Activated CD8-positive, alpha-beta memory T cell treated with anti-CD3 and anti-CD28 coated beads, Interleukin-2, amount 50 U/mL, for 24 hours (primary cell): ENCODE measurements at regions not wholly inside any gene's neighbourhood (a gene's known extent, or its start where the extent isn't known, plus 50 kb on each side); places are given as distances from the start of the nearest gene placed in this dataset.
"Not testable (repeated sequence)": the region's sequence is repeated elsewhere in the genome, so short reads cannot be mapped to it uniquely, and the experiment has no call there.

ENCODE experiments used
- DNase-seq: peaks from one replicate; pipeline ENCODE4 v3.0.0-alpha.2; 2020; ENCODE audit errors: extremely low read depth

GRCh38 chr1:30204916-30205315, 518.5 kb downstream of the MATN1 start:
- DNase-seq: not testable (repeated sequence)

- DNase-seq: no peak
Measured at GRCh38 chr1:30201015-30201414, 522.4 kb downstream of the MATN1 start.

DNA sequence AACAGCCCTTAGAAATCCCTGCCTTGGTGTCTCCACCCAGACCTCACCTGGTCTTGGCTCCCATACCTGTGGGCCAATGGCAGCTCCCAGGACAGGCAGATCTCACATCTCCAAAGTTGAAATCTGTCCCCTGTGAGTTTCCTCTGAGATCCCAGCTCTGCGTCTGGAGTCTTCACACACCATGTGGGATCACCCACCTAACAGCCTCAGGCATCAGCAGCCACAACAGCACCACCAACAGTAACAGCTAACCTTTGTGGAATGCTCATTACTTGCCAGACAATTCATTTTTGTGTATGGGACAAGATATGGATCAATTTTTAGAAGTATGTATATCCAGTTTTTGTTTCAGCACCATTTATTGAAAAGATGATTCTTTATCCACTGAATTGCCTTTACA, 523.2 kb downstream of the MATN1 start:
- no peak for DNase-seq

- no peak for DNase-seq
Measured at GRCh38 chr1:30199563-30199962, 523.8 kb downstream of the MATN1 start.

- no peak for DNase-seq
Measured at GRCh38 chr1:30198795-30199403, 524.5 kb downstream of the MATN1 start.

- DNase-seq: no peak
Measured at GRCh38 chr1:30198451-30198760, 525.0 kb downstream of the MATN1 start.

DNA sequence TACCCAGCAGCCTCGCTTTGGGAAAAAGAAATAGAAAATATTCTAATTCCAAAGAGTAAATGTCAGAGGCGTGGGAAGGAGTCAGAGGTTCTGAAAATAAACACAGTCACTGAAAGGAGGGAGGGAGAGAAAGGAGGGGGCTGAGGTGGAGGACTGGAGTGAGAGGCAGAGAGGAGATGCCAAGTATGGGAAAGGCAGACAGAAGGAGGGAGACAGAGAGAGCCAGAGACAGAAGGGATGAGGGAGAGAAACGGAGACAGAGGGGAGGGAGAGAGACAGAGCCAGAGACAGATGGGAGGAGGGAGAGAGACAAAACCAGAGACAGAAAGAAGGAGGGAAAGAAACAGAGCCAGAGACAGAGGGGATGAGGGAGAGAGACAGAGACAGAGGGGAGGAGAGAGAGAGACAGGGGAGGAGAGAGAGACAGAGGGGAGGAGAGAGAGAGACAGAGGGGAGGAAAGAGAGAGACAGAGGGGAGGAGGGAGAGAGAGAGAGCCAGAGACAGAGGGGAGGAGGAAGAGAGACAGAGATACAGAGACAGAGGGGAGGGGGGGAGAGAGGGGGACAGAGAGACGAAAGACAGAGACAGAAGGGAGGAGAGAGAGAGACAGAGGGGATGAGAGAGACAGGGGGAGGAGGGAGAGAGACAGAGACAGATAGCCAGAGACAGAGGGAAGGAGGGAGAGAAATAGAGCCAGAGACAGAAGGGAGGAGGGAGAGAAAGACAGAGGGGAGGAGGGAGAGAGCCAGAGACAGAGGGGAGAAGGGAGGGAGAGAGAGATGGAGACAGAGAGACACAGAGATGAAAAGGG, 525.5 kb downstream of the MATN1 start:
- no peak for DNase-seq

DNA sequence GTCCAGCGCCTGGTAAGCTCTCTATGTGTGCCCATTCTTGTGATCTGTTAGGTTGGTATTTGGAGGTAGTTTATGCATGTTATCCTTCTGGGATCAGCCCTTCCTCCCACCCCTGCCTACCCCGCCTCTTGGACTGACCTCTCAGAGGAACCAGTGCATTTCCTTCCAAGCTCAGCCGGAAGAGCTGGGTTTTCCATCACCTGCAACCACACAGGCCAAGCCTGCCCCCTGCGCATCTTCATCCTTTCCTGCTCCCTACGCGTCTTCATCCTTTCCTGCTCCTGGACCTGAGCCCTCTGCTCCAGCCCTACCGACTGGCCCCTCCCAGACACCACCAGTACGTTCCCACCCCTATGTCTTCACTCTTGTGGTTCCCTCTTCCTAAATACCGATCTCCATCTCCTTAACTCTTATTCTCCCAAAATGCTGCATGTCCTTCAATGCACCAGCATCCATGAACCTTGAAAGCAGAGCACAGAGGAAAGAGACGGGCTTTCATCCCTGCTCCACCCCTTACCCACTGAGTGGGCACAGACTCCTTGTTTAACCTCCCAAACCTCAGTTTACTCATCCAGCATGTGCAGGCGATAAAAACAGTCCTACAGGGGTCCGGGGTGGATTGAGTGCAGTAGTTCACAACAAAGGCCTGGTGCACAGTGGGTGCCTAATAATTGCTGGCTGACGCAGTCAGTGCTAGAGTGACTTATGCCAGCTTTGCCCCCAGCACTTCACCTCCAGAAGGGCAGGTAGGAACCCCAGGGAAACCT, 526.3 kb downstream of the MATN1 start:
- no peak for DNase-seq

- no peak for DNase-seq
Measured at GRCh38 chr1:30196457-30196856, 526.9 kb downstream of the MATN1 start.

DNA sequence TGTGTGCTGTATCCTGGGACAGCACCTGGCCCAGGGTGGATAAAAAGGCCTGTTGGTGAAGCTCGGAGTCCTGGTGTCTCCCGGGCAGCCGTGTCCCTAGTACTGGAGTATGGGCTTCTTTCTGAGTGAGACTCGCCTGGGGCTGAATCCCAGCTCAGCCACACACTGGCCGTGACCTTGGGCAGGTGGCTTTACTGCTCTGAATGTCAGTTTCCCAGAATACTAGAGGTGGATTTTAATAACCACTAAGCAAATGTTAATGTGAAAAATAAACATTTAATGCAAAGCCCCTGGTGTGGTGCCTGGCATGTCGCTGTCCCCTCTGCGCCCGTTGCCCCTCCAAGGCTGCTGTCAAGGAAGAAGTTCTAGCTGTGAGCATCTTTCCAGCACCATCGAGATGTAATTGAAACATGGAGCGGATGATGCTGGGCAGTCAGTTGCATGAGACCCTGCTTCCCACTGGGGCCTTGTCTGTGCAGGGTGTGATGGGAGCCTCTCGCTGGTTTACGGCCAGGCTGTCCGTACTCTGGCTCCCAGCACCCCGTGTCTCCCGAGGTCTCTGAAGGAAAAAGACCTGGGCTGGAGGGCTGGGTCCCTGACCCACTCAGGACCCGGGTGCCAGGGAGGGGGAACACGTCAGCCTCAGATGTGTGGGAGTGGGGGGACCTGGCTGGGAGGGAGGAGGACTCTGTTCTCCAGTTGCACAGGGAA, 527.8 kb downstream of the MATN1 start:
- DNase-seq: no peak

GRCh38 chr1:30194741-30195423, 528.5 kb downstream of the MATN1 start:
- DNase-seq: no peak

DNA sequence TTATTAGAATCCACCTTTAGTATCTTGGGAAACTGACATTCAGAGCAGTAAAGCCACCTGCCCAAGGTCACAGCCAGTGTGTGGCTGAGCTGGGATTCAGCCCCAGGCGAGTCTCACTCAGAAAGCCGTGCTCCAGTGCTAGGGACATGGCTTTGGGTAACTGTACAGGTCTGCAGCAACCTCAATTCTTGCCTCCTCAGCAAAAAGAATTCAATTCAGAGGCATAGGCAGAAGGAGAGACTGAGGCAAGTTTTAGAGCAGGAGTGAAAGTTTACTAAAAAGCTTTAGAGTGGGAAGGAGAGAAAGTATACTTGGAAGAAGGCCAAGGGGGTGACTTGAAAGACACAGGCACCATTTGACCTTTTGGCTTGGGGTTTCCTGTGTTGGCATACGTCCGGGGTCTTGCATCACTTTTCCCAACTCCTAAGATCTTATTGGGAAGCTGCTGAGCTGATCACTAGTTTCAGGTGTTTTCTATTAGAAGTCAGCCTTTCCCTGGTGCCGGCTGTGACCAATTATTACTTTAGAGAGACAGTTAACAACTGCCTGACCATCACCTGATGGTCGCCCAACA, 529.3 kb downstream of the MATN1 start:
- DNase-seq: no peak

GRCh38 chr1:30192969-30193630, 530.3 kb downstream of the MATN1 start:
- DNase-seq: no peak

DNA sequence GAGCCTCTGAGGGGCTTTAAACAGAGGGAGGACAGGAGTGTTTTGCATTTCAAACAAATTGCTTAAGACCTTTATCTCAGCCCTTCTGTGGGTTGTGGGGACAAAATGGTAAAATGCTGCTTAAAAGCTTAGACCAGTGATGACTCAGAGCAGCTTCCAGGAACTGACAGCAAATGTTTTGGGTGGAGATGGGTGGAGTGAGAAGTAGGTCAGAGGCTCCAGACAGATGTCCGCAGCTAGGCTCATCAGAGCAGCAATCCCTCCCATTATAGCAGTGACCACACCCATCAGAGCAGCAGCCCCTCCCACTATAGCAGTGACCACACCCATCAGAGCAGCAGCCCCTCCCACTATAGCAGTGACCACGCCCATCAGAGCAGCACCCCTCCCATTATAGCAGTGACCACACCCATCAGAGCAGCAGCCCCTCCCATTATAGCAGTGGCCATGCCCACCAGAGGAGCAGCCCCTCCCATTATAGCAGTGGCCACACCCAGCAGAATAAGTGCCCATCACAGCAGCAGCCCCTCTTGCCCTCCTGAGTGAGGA, 532.2 kb downstream of the MATN1 start:
- no peak for DNase-seq

GRCh38 chr1:30190511-30191153, 532.8 kb downstream of the MATN1 start:
- no peak for DNase-seq

- DNase-seq: no peak
Measured at GRCh38 chr1:30189818-30190500, 533.4 kb downstream of the MATN1 start.

DNA sequence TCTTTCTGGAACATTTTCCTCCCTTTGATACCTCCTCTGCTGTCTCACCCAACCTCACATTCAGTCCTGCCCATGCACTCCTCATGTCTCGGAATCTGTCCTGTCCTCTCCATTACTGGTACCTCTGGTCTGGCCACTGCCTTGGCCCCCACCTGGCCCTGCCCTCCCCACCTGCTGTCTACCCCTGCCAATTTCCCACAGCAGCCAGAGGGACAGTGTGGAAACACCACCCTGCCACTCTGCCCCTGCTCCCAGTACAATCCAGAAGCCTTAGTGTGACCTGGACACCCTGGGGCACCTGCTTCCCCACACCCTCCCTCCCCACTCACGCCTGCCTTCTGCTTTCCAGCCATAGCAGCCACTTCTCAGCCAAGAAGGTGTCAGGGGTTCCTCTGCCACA, 534.4 kb downstream of the MATN1 start:
- DNase-seq: no peak

DNA sequence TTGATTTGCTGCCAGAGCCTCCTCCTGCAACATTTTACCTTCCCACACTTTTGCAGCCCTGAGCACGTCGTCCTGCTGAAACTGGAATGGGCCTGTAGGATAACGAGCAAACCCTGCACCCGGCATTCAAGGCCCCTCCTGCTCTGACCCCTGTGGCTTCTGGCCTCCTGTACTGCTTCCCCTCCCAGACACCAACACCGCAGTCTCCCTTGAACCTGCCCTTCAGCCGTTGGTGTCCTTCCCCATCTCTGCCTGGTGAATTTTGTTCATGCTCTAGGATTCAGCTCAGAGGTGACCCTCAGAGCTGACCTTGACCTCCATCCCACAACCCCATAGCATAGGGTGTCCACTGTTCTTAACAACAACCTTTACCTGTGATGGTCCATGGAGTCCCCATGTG, 535.1 kb downstream of the MATN1 start:
- DNase-seq: no peak

GRCh38 chr1:30187413-30188023, 535.9 kb downstream of the MATN1 start:
- DNase-seq: no peak
